ENCODE measurements at regions not wholly inside any gene's neighbourhood (a gene's known extent, or its start where the extent isn't known, plus 50 kb on each side); places are given as distances from the start of the nearest gene placed in this dataset.

DNA sequence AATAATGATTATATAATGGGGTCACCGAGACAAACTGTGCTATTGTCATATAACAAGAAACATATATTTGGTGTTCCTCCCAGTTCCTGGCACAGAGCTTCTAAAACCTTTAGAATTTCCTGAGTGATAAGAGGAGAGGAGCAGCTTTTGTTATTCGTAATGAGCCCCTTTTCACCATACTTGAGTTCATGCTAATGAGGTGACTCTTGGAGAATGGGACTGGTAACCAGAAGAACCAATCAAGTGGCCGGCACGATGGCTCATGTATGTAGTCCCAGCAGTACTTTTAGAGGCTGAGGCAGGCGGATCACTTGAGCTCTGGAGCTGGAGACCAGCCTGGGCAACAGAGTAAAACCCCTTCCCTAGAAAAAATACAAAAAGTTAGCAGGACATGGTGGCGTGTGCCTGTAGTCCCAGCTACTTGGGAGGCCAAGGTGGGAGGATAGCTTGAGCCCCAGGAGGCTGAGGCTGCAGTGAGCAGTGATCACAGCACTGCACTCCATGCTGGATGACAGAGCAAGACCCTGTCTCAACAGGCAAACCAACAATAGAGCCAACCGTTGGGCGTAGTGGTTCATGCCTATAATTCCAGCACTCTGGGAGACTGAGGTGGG is 62.7 kb upstream of the FTH1 start:
- no peak for DNase-seq (ENCODE audit: low read depth)

DNA sequence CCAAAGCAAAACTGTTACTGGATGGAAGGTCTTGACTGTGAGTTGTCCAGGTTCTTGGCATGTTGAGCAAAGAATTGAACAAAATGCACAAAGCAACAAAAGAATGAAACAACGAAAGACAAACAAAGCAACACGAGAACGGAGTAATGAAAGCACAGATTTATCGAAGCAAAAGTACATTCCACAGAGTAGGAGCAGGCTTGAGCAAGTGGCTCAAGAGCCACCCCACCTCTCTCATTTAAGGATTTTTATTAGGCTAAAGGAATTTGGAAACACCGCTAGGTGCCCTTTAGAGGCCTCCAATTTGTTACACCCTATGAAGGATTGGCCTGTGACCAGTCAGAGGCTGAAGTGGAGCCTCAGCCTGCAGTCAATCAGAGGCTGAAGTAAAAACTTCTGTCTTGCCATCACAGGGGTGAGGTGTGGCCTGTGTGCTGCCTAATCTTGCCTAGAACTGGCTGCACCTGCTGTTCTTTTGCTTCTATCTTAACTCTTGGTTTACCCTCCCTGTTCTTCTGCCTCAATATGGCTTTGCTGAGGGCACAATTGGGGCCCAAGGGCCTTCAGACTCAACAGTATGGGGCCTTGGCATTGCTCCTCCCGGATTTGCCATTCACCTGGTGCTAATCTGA is 59.4 kb upstream of the FTH1 start:
- no peak for DNase-seq (ENCODE audit: low read depth)

DNA sequence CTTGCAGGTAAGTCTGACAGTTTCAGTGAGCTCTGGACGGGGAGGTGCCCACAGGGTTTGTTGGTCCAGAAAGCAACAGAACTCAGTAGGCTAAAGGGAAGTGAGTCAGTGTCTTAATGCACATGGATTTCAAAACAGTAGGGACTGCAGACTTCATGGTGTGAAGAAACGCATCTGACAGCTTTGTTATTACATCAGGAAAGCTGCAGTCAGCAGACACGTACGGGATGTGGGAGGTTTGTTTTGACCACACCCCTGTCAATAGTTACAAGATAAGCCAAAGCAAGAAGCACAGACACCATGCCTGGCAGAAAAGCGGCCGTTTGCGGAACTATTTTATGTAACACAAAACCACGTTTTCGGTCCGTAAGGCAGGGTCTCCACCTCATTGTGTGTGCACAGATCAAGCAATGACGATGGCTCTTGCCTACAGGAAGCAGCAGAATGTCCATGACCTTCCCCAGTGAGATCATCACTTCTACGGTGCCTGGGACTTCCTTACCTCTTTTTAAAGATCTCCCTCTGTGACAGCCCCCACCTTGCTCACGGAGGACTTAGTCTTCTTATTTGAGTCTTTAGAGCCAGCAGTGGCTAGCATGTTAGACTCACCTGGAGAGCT is 58.2 kb upstream of the FTH1 start:
- peak; percentile 21 for DNase-seq (ENCODE audit: low read depth)

DNA sequence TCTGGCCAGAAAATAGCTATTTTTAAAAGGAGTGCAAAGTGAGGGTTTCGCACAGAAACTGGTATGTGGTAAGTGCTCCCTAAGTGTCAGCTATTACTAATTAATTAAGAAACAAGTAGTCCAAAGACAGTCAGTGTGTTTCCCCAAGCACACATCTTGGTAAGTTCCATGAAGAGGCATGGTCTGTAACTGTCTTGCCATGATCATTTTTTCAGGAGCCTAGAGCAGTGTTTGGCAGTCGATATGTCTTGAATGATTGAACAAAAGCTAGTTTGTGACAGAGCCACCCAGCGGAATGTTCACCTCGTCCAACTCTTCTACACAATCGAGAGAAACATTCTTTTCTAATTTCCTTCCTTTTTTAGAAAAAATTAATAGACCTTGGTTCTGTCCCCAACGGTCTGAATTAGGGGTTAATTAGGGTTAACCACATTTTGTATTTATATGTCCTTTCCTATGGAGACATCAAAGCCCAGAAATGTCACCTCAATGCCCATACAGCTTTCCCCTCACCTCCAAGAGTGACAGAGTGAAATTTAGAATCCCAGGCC is 57.6 kb upstream of the FTH1 start:
- no peak for DNase-seq (ENCODE audit: low read depth)

DNA sequence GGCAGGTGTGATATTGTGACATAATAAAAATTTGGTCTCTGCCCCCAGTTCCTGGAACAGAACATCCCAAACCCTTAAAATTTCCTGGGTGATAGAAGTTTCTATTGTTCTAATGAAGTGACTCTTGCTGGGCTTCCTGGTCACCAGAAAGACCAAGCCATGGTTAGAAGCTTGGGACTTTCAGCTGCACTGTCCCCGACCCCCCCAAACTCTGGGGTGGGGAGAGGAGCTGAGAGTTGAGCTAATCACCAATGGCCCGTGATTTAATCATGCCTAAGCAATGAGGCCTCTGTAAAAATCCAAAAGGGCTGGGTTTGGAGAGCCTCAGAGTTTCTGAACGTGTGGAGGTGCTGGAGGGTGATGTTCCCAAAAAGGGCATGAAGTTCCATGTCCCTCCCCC is 54.8 kb upstream of the FTH1 start:
- DNase-seq (ENCODE audit: low read depth), result no peak

DNA sequence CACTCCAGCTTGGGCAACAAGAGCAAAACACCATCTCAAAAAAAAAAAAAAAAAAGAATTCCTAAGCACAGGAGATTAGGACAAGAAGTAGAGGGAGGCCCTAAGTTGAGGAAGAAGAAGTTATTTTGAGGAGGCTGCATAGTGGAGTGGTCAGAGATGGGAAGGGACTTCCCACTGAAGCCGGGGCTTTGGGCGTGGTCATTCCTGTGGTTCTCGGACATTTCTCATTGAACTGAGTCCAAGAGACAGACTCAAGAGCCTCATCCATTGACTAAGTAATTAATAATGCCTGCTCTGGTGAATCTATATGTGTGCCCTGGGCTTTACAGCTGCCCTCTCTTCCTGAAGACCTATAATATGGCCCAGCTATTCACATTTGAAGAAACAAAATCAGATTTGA is 53.2 kb upstream of the FTH1 start:
- DNase-seq (ENCODE audit: low read depth), result no peak

DNA sequence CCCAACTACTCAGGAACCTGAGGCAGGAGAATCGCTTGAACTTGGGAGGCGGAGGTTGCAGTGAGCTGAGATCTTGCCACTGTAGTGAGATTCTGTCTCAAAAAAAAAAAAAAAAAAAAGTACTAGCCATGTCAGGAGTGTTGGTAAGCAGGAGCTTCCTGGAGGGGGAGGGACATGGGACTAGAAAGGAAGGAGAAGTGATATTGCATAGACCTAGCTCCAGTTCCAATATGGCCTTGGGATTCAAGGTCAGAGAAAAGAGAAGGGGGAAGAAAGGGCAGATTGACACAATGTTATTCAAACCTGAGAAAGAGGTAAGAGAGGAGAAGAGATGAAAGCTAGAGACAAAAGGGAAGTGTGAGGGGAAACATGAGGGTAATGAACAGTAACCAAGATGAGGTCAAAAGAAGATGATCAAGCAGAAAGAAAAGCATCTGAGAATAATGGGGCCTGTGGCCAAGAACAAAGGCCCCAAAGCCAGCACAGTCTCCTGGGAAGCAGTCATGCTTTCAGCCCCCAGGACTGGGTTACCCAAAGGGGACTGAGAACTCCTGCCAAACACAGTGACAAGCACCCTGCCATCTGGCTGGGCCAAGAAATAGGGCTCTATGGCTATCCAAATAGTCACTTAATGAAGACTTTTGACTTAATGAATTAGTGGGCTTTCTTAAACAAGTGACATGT is 51.7 kb upstream of the FTH1 start:
- no peak for DNase-seq (ENCODE audit: low read depth)

DNA sequence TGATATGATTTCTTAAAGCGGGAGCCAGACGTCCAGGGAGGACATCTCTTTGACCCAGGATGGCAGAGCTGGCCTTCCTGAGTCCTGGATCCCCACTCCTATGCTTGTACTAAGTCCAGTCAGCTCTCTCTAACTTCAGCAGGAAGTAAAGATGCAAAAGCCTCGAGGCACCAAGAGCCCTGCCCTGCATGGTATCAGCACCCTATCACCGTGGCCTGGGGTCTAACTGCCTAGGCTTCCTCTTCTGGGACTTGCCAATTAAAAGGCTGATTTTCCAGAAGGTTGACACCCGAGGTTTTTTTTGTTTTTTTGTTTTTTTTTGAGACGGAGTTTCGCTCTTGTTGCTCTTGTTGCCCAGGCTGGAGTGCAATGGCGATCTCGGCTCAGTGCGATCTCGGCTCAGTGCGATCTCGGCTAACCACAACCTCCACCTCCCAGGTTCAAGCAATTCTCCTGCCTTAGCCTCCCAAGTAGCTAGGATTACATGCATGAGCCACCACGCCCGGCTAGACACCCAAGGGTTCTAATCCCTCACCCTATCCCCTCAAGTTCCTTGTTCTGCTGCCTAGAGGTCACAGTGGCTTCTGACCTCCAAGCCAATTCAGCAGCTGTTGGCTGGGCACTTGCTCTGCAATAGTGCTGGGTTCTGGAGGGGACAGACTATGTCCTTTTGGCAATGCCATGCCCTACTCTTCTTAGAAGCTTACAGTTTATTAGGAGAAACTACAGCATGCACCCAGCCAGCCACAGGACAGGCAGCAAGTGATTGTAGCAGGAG is 50.6 kb upstream of the FTH1 start:
- no peak for DNase-seq (ENCODE audit: low read depth)
